Prostate gland (tissue), 2 donors: ENCODE measurements at regions not wholly inside any gene's neighbourhood (a gene's known extent, or its start where the extent isn't known, plus 50 kb on each side); places are given as distances from the start of the nearest gene placed in this dataset.

Experiments
- DNase-seq: peaks from one replicate; pipeline ENCODE4 v3.0.0-alpha.2; 2019; ENCODE audit warnings: low spot score
- H3K27ac ChIP-seq, 2 donors: fragments of 200-600 bp; sonication (generic); 2 replicates each; pipeline ENCODE4 v1.5.1; 2017 to 2019
- H3K27me3 ChIP-seq: fragments of 200-600 bp; sonication (generic); replicated peaks from 2 replicates; pipeline ENCODE4 v1.5.1; 2019; ENCODE audit not compliant: insufficient read depth
- H3K36me3 ChIP-seq, 2 donors: fragments of 200-600 bp; sonication (generic); 1 replicate in 1 of 2; 2 replicates in 1 of 2; pipeline versions ENCODE4 v1.5.1 to v1.8.1; 2017 to 2019
- H3K4me1 ChIP-seq: fragments of 200-600 bp; sonication (generic); replicated peaks from 2 replicates; pipeline ENCODE4 v1.5.1; 2019
- H3K4me3 ChIP-seq, 2 donors: fragments of 200-600 bp; sonication (generic); 2 replicates each; pipeline ENCODE4 v1.5.1; 2017 to 2019
- H3K9me3 ChIP-seq: fragments of 200-600 bp; sonication (generic); 2 replicates; pipeline ENCODE4 v1.5.1; 2017
- POLR2A ChIP-seq: fragments of 450-650 bp; IDR thresholded peaks from one replicate; pipeline ENCODE4 v1.6.1; 2016; ENCODE audit warnings: antibody characterized with exemption, mild to moderate bottlenecking
- POLR2AphosphoS5 ChIP-seq: sonication (generic); formaldehyde crosslinking; IDR thresholded peaks from one replicate; pipeline ENCODE4 v1.6.1; 2017; ENCODE audit warnings: antibody characterized with exemption
- WGBS: methylation state at CpG from one replicate; pipeline ENCODE4 v1.1.5; 2018; 5-methylcytosine and 5-hydroxymethylcytosine counted together
- intact Hi-C: fragments of 100-400 bp; cut with DNase I; formaldehyde crosslinking; loops from one replicate; pipeline ENCODE4 v1.14.2; 2022
- TF ChIP-seq, protein P1 (sequence below), 4 experiments: fragments of 200-600 bp in 2 of 4; fragments of 450-650 bp in 2 of 4; sonication (generic) in 2 of 4; IDR thresholded peaks; 1 replicate in 3 of 4; 2 replicates in 1 of 4; pipeline ENCODE4 v1.5.1; 2016 to 2019; ENCODE audit warnings: antibody characterized with exemption in 4 of 4, mild to moderate bottlenecking in 2 of 4, moderate library complexity in 2 of 4

DNA sequence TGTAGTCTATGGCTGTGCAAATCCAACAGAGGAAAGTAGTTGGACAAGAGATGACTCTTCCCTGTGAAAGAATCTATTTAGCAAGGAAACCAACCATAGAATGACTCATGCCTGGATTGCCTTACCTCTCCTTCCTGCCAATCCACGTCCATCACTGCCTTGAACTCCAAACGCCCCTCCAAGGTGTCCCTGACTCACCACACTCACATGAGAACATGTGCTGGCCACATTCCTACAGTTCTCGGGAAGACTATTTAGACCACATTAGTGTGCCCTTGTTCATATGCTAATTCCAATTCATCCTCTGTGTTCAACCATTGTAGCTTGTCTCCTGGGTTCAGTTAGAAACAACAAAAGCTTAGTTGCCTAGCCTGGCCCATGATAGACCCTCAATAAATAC lies 157.3 kb downstream of the SLC30A10 start:
- 56% methylated on average over 3 of the region's 3 CpGs for WGBS
- no peak for DNase-seq
- intact Hi-C loops: no loop called here

DNA sequence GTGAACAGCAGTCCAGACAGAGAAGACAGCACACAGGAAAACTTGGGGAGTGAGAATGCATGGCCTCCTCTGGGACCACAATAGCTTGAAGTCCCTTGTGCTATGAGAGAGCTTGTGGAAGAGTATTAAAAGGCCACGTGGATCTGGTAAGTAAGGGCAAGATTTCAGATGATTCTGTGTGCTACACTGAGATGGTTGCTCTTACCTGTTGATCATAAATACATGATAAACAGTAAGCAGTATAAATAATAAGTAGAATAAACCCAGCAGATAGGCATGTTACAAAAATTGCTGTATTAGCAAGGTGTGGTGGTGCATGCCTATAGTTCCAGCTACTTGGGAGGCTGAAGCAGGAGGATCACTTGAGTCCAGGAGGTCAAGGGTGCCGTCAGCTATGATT lies 150.4 kb upstream of the ZC3H11B start:
- no peaks in the 10 kb centered on the region for H3K4me1 ChIP-seq
- TF ChIP-seq POLR2A: no peak
- TF ChIP-seq, protein P1, sequence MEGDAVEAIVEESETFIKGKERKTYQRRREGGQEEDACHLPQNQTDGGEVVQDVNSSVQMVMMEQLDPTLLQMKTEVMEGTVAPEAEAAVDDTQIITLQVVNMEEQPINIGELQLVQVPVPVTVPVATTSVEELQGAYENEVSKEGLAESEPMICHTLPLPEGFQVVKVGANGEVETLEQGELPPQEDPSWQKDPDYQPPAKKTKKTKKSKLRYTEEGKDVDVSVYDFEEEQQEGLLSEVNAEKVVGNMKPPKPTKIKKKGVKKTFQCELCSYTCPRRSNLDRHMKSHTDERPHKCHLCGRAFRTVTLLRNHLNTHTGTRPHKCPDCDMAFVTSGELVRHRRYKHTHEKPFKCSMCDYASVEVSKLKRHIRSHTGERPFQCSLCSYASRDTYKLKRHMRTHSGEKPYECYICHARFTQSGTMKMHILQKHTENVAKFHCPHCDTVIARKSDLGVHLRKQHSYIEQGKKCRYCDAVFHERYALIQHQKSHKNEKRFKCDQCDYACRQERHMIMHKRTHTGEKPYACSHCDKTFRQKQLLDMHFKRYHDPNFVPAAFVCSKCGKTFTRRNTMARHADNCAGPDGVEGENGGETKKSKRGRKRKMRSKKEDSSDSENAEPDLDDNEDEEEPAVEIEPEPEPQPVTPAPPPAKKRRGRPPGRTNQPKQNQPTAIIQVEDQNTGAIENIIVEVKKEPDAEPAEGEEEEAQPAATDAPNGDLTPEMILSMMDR (IDR thresholded peaks at IDR 0.05): no peak
- no peak for TF ChIP-seq POLR2AphosphoS5
- no peak overlapping the region for H3K4me3 ChIP-seq
- no peak for DNase-seq
- no peaks in the 10 kb centered on the region for H3K27me3 ChIP-seq
- H3K9me3 ChIP-seq: no peaks in the 10 kb centered on the region
- intact Hi-C loops: no loop called here
- no peaks in the 10 kb centered on the region for H3K36me3 ChIP-seq
- 84% methylated on average over 2 of the region's 2 CpGs for WGBS
- no peak overlapping the region for H3K27ac ChIP-seq

More for the DNA sequence above, 157.3 kb downstream of the SLC30A10 start:
- Histone ChIP-seq H3K9me3 (no peaks in the 10 kb centered on the region), H3K27ac (no peak overlapping the region), H3K4me1 (no peaks in the 10 kb centered on the region), H3K27me3 (no peaks in the 10 kb centered on the region), H3K4me3 (no peak overlapping the region), H3K36me3 (no peaks in the 10 kb centered on the region)
- TF ChIP-seq POLR2AphosphoS5 (no peak), POLR2A (no peak)
- TF ChIP-seq, protein P1 (IDR thresholded peaks at IDR 0.05): no peak

DNA sequence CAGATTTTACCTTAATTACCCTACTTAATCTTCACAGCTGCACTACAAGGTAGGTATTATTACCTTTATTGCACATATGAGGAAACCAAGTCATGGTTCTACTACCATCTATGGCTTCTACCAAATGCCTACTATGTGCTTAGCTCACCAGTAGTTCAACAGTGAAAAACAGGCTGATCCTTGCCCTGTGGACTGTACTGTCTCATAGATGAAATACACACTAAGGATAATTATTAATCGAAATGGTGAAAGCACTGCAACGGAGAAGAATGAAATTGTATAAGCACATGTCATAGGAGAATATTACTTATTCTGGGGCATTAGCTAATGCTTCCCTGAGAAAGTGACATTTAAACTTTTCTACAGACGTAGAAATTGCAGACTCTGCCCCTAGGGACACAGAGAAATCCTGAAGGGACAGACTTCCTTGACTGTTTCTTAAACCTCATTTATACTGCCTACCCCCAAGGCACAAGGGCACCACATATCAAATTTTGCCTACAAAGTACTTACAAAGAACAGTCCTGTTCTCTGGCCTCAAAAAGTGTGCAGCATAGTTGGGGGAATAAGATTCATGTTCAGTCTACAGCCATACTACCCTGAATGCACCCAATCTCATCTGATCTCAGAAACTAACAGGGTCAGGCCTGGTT lies 148.4 kb upstream of the ZC3H11B start:
- no peaks in the 10 kb centered on the region for H3K4me1 ChIP-seq
- WGBS: 89% methylated on average over 3 of the region's 3 CpGs
- H3K27ac ChIP-seq: no peak overlapping the region
- no peak overlapping the region for H3K4me3 ChIP-seq
- DNase-seq: no peak
- H3K36me3 ChIP-seq: no peaks in the 10 kb centered on the region
- H3K9me3 ChIP-seq: no peaks in the 10 kb centered on the region
- TF ChIP-seq, protein P1 (IDR thresholded peaks at IDR 0.05): no peak
- TF ChIP-seq POLR2A (no peak), POLR2AphosphoS5 (no peak)
- intact Hi-C loops: no loop called here
- no peaks in the 10 kb centered on the region for H3K27me3 ChIP-seq

DNA sequence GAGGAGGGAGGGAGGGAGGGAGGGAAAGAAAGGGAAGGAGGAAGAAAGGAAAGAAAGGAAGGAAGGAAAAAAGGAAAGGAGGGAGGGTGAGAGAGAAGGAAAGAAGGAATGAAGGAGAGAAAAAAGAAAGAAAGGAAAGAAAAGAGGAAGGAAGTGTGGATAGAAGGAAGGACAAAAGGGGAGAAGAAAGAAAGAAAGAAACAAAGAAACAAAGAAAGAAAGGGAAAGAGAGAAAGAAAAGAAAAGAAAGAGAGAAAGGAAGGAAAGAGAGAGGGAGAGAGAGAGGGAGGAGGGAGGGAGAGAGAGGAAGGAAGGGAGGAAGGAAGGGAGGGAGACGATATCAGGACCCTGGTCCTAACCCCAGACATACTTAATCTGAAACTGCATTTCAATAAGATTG lies 146.2 kb upstream of the ZC3H11B start:
- no peaks in the 10 kb centered on the region for H3K4me1 ChIP-seq
- H3K9me3 ChIP-seq: no peaks in the 10 kb centered on the region
- H3K36me3 ChIP-seq: no peaks in the 10 kb centered on the region
- H3K27me3 ChIP-seq: no peaks in the 10 kb centered on the region
- no peak overlapping the region for H3K4me3 ChIP-seq
- 0% methylated on average over 1 of the region's 1 CpG for WGBS
- no peak for DNase-seq
- H3K27ac ChIP-seq: no peak overlapping the region
- intact Hi-C loops: no loop called here
- TF ChIP-seq POLR2A (no peak), POLR2AphosphoS5 (no peak)
- TF ChIP-seq, protein P1 (IDR thresholded peaks at IDR 0.05): no peak

DNA sequence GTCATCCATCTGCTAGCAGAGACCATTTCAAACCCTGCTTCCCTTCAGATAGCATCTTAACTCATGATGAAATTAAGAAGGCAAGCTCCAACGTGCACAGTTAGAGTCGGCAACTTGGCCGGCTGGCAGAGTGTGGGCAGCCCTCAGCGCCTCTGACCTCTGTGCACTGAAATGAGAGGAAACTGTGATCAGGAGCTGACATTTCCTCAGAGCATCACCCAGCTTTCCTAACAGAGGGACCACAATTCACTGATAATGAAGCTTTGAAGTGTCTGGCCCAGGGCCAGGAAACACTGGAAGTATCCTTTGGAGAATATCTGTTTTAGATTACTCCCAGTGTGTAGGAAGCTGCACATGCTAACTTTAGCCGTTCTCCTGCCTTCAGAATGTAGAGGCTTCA lies 145.0 kb upstream of the ZC3H11B start:
- DNase-seq: peak; percentile 10
- 12% methylated on average over 5 of the region's 5 CpGs for WGBS
- H3K4me1 ChIP-seq: no peaks in the 10 kb centered on the region
- H3K27me3 ChIP-seq: no peaks in the 10 kb centered on the region
- no peaks in the 10 kb centered on the region for H3K36me3 ChIP-seq
- intact Hi-C loops: no loop called here
- H3K9me3 ChIP-seq: no peaks in the 10 kb centered on the region
- H3K4me3 ChIP-seq: no peak overlapping the region
- H3K27ac ChIP-seq: no peak overlapping the region
- TF ChIP-seq, protein P1 (IDR thresholded peaks at IDR 0.05): no peak
- TF ChIP-seq POLR2AphosphoS5 (no peak), POLR2A (no peak)
